ENCODE measurements at regions not wholly inside any gene's neighbourhood (a gene's known extent, or its start where the extent isn't known, plus 50 kb on each side); places are given as distances from the start of the nearest gene placed in this dataset.

DNA sequence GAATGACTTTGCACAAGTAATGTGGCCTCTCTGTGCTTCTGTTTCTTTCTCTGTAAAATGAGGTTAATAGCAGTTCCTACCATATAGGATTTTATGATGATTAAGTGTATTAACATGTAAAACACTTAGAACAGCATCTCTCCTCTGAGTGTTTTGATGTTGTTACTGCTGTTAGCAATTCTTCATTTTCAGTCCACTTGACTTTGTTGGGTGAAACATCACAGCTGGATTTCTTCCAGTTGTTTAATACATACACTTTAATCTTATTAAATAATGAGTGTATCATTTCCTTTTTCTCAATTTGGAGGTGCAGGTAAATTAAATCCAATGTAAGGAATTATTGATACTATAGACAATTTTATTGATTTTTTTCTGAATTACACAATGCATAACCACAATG is 113.6 kb downstream of the KDR start:
- TF ChIP-seq CTCF (conservative IDR thresholded peaks at IDR 0.05) (no peak), EZH2 (IDR thresholded peaks at IDR 0.05; ENCODE audit: low read depth) (no peak)
- Histone ChIP-seq H3K27me3 (ENCODE audit: insufficient read depth, low read depth) (no peaks in the 10 kb centered on the region), H2AFZ (no peak overlapping the region), H4K20me1 (ENCODE audit: insufficient read depth) (no peaks in the 10 kb centered on the region), H3K27ac (no peak overlapping the region), H3F3A (ENCODE audit: insufficient read depth, low read depth) (no peaks in the 10 kb centered on the region), H3K4me3 (no peak overlapping the region), H3K9me3 (ENCODE audit: insufficient read depth, low read depth) (no peaks in the 10 kb centered on the region), H3K4me2 (no peak overlapping the region), H3K9me2 (ENCODE audit: insufficient read depth) (no peaks in the 10 kb centered on the region), H3K36me3 (ENCODE audit: low read depth) (no peaks in the 10 kb centered on the region), H3K79me2 (ENCODE audit: low read depth) (no peaks in the 10 kb centered on the region), H3K4me1 (replicated peaks; ENCODE audit: insufficient read depth) (peaks cover 9% of the 10 kb centered on the region)
- POLR2A ChIA-PET (ENCODE audit: unreplicated experiment): no interaction called here
- intact Hi-C loops (cut with micrococcal nuclease; ENCODE audit: unreplicated experiment): loop anchor here (2.0 to 5.0 kb wide), 3 partner anchors 21 to 386 kb away; partner anchors contain the start of gene TMEM165
- no TSS peak for BruUV-seq (replicated peaks)
- DNase-seq: no peak
- CTCF ChIA-PET: no interaction called here

GRCh38 chr4:55010550-55010949 is 114.8 kb downstream of the KDR start:
- Histone ChIP-seq H3K4me2 (no peak overlapping the region), H2AFZ (no peak overlapping the region), H3K4me3 (no peak overlapping the region), H3K36me3 (ENCODE audit: low read depth) (no peaks in the 10 kb centered on the region), H3K4me1 (replicated peaks; ENCODE audit: insufficient read depth) (peaks cover 9% of the 10 kb centered on the region), H3K79me2 (ENCODE audit: low read depth) (no peaks in the 10 kb centered on the region), H3K9me2 (ENCODE audit: insufficient read depth) (no peaks in the 10 kb centered on the region), H3K27ac (no peak overlapping the region), H3K9me3 (ENCODE audit: insufficient read depth, low read depth) (no peaks in the 10 kb centered on the region), H3K27me3 (ENCODE audit: insufficient read depth, low read depth) (no peaks in the 10 kb centered on the region), H4K20me1 (ENCODE audit: insufficient read depth) (no peaks in the 10 kb centered on the region), H3F3A (ENCODE audit: insufficient read depth, low read depth) (no peaks in the 10 kb centered on the region)
- CTCF ChIA-PET: no interaction called here
- intact Hi-C loops (cut with micrococcal nuclease; ENCODE audit: unreplicated experiment): loop anchor here (5.0 kb wide), 2 partner anchors 167 to 387 kb away; partner anchors contain the start of gene TMEM165
- DNase-seq: no peak
- POLR2A ChIA-PET (ENCODE audit: unreplicated experiment): interaction anchor here (0.6 kb wide), 1 partner anchor 174 kb away, joined by 4 read pairs; no protein-coding TSS in a partner anchor
- BruUV-seq (replicated peaks): no TSS peak
- TF ChIP-seq CTCF (conservative IDR thresholded peaks at IDR 0.05) (no peak), EZH2 (IDR thresholded peaks at IDR 0.05; ENCODE audit: low read depth) (no peak)

- no peak; the same call in 1 of the 2 replicates for TF ChIP-seq CTCF (conservative IDR thresholded peaks at IDR 0.05)
- no peak for TF ChIP-seq EZH2 (IDR thresholded peaks at IDR 0.05; ENCODE audit: low read depth)
- CTCF ChIA-PET: interaction anchor here (1.2 kb wide), 1 partner anchor 162 kb away, joined by 3 read pairs; no protein-coding TSS in a partner anchor
- no peaks in the 10 kb centered on the region for H3K27me3 ChIP-seq (ENCODE audit: insufficient read depth, low read depth)
- H3K79me2 ChIP-seq (ENCODE audit: low read depth): no peaks in the 10 kb centered on the region
- H3K4me3 ChIP-seq: no peak overlapping the region
- H3K36me3 ChIP-seq (ENCODE audit: low read depth): no peaks in the 10 kb centered on the region
- no peaks in the 10 kb centered on the region for H3K9me3 ChIP-seq (ENCODE audit: insufficient read depth, low read depth)
- no peaks in the 10 kb centered on the region for H3K9me2 ChIP-seq (ENCODE audit: insufficient read depth)
- no peak overlapping the region for H3K27ac ChIP-seq
- peaks cover 7% of the 10 kb centered on the region for H3K4me1 ChIP-seq (replicated peaks; ENCODE audit: insufficient read depth)
- intact Hi-C loops (cut with micrococcal nuclease; ENCODE audit: unreplicated experiment): no loop called here
- no peaks in the 10 kb centered on the region for H4K20me1 ChIP-seq (ENCODE audit: insufficient read depth)
- H2AFZ ChIP-seq: no peak overlapping the region
- no peak overlapping the region for H3K4me2 ChIP-seq
- H3F3A ChIP-seq (ENCODE audit: insufficient read depth, low read depth): no peaks in the 10 kb centered on the region
- POLR2A ChIA-PET (ENCODE audit: unreplicated experiment): no interaction called here
- no peak for DNase-seq
- BruUV-seq (replicated peaks): no TSS peak
Observed at GRCh38 chr4:55008166-55009056, 117.0 kb downstream of the KDR start.

All from PC-9 (cell line).